HG03354 (cell line): ENCODE measurements at regions not wholly inside any gene's neighbourhood (a gene's known extent, or its start where the extent isn't known, plus 50 kb on each side); places are given as distances from the start of the nearest gene placed in this dataset.

Source experiments
- ATAC-seq: cut with Tn5 transposase; IDR thresholded peaks from one replicate; pipeline ENCODE4 v1.9.1; 2021; ENCODE audit warnings: mild to moderate bottlenecking; ENCODE audit not compliant: unreplicated experiment, poor library complexity, severe bottlenecking

- no peak for ATAC-seq
These were observed 538.5 kb upstream of the NECTIN3 start for GRCh38 chr3:110533089-110533488.

GRCh38 chr3:110542552-110543150, 529.0 kb upstream of the NECTIN3 start:
- no peak for ATAC-seq

GRCh38 chr3:110544730-110545129, 526.9 kb upstream of the NECTIN3 start:
- no peak for ATAC-seq

- no peak for ATAC-seq
These were observed 521.1 kb upstream of the NECTIN3 start for GRCh38 chr3:110550511-110550910.

GRCh38 chr3:110562621-110563020, 509.0 kb upstream of the NECTIN3 start:
- ATAC-seq, result no peak

- ATAC-seq, result no peak
These were observed 506.9 kb upstream of the NECTIN3 start for GRCh38 chr3:110564674-110565073.

- no peak for ATAC-seq
These were observed 504.6 kb upstream of the NECTIN3 start for GRCh38 chr3:110567029-110567428.

GRCh38 chr3:110568246-110568645, 503.4 kb upstream of the NECTIN3 start:
- ATAC-seq, result peak; percentile 78

GRCh38 chr3:110569073-110569472, 502.5 kb upstream of the NECTIN3 start:
- no peak for ATAC-seq

- ATAC-seq, result no peak
These were observed 495.9 kb upstream of the NECTIN3 start for GRCh38 chr3:110575702-110576101.

GRCh38 chr3:110576960-110577359, 494.7 kb upstream of the NECTIN3 start:
- ATAC-seq, result no peak

GRCh38 chr3:110577854-110578253, 493.8 kb upstream of the NECTIN3 start:
- no peak for ATAC-seq

GRCh38 chr3:110579840-110580550, 491.6 kb upstream of the NECTIN3 start:
- no peak for ATAC-seq

GRCh38 chr3:110583373-110583935, 488.2 kb upstream of the NECTIN3 start:
- ATAC-seq, result no peak

- ATAC-seq, result no peak
These were observed 482.7 kb upstream of the NECTIN3 start for GRCh38 chr3:110588906-110589305.

- no peak for ATAC-seq
These were observed 482.3 kb upstream of the NECTIN3 start for GRCh38 chr3:110589341-110589740.

- ATAC-seq, result no peak
These were observed 477.9 kb upstream of the NECTIN3 start for GRCh38 chr3:110593749-110594148.

GRCh38 chr3:110598847-110599490, 472.6 kb upstream of the NECTIN3 start:
- ATAC-seq, result no peak

GRCh38 chr3:110608566-110608965, 463.1 kb upstream of the NECTIN3 start:
- ATAC-seq, result no peak

- no peak for ATAC-seq
These were observed 459.6 kb upstream of the NECTIN3 start for GRCh38 chr3:110612045-110612444.

- no peak for ATAC-seq
These were observed 457.4 kb upstream of the NECTIN3 start for GRCh38 chr3:110614186-110614585.
